ENCODE measurements at regions not wholly inside any gene's neighbourhood (a gene's known extent, or its start where the extent isn't known, plus 50 kb on each side); places are given as distances from the start of the nearest gene placed in this dataset.

- DNase-seq: no peak
Observed at GRCh38 chr9:89655990-89656657, 51.3 kb downstream of the GADD45G start.

- DNase-seq: no peak
Observed at GRCh38 chr9:89657295-89657694, 52.5 kb downstream of the GADD45G start.

GRCh38 chr9:89657765-89658164, 53.0 kb downstream of the GADD45G start:
- DNase-seq: no peak

GRCh38 chr9:89658401-89658800, 53.6 kb downstream of the GADD45G start:
- no peak for DNase-seq

- no peak for DNase-seq
Observed at GRCh38 chr9:89658931-89659330, 54.1 kb downstream of the GADD45G start.

GRCh38 chr9:89659473-89659872, 54.7 kb downstream of the GADD45G start:
- DNase-seq: no peak

GRCh38 chr9:89659891-89660685, 55.3 kb downstream of the GADD45G start:
- DNase-seq: no peak

GRCh38 chr9:89661391-89661949, 56.7 kb downstream of the GADD45G start:
- DNase-seq: no peak

- peak; percentile 87 for DNase-seq
Observed at GRCh38 chr9:89661956-89662717, 57.3 kb downstream of the GADD45G start.

GRCh38 chr9:89662718-89663613, 58.2 kb downstream of the GADD45G start:
- no peak for DNase-seq

GRCh38 chr9:89663614-89663970, 58.8 kb downstream of the GADD45G start:
- no peak for DNase-seq

GRCh38 chr9:89664010-89664409, 59.2 kb downstream of the GADD45G start:
- no peak for DNase-seq

GRCh38 chr9:89664896-89665329, 60.1 kb downstream of the GADD45G start:
- no peak for DNase-seq

- DNase-seq: no peak
Observed at GRCh38 chr9:89666364-89666763, 61.6 kb downstream of the GADD45G start.

- no peak for DNase-seq
Observed at GRCh38 chr9:89666950-89667349, 62.1 kb downstream of the GADD45G start.

- no peak for DNase-seq
Observed at GRCh38 chr9:89667726-89668125, 62.9 kb downstream of the GADD45G start.

GRCh38 chr9:89668216-89668865, 63.5 kb downstream of the GADD45G start:
- DNase-seq: no peak

GRCh38 chr9:89668866-89669246, 64.0 kb downstream of the GADD45G start:
- no peak for DNase-seq

- no peak for DNase-seq
Observed at GRCh38 chr9:89669361-89669842, 64.6 kb downstream of the GADD45G start.

- DNase-seq: no peak
Observed at GRCh38 chr9:89670114-89670513, 65.3 kb downstream of the GADD45G start.

- no peak for DNase-seq
Observed at GRCh38 chr9:89670801-89671434, 66.1 kb downstream of the GADD45G start.

Data from kidney glomerular epithelial cell (primary cell).